ENCODE measurements at regions not wholly inside any gene's neighbourhood (a gene's known extent, or its start where the extent isn't known, plus 50 kb on each side); places are given as distances from the start of the nearest gene placed in this dataset.
"Not testable (repeated sequence)": the region's sequence is repeated elsewhere in the genome, so short reads cannot be mapped to it uniquely, and the experiment has no call there.

- no peak overlapping the region for H3K27ac ChIP-seq
- no peak for TF ChIP-seq CTCF (IDR thresholded peaks at IDR 0.05)
- H3K4me3 ChIP-seq = peak overlapping the region; percentile 53
- no peak for DNase-seq (ENCODE audit: low spot score)
These were observed 253.2 kb downstream of the ANKRD50 start for GRCh38 chr4:124459196-124459940.

- no peak overlapping the region for H3K27ac ChIP-seq
- no peak for TF ChIP-seq CTCF (IDR thresholded peaks at IDR 0.05)
- peak overlapping the region; percentile 53 for H3K4me3 ChIP-seq
- no peak for DNase-seq (ENCODE audit: low spot score)
These were observed 252.6 kb downstream of the ANKRD50 start for GRCh38 chr4:124459941-124460310.

GRCh38 chr4:124461592-124461991 lies 250.9 kb downstream of the ANKRD50 start:
- H3K27ac ChIP-seq; DNase-seq (ENCODE audit: low spot score); H3K4me3 ChIP-seq: not testable (repeated sequence)

GRCh38 chr4:124462954-124463828 lies 249.3 kb downstream of the ANKRD50 start:
- no peak for TF ChIP-seq CTCF (IDR thresholded peaks at IDR 0.05)
- DNase-seq (ENCODE audit: low spot score) = no peak
- Histone ChIP-seq H3K27ac (no peak overlapping the region), H3K4me3 (no peak overlapping the region)

- no peak for TF ChIP-seq CTCF (IDR thresholded peaks at IDR 0.05)
- Histone ChIP-seq H3K27ac (no peak overlapping the region), H3K4me3 (no peak overlapping the region)
- DNase-seq (ENCODE audit: low spot score) = no peak
These were observed 247.7 kb downstream of the ANKRD50 start for GRCh38 chr4:124464836-124465235.

- DNase-seq (ENCODE audit: low spot score) = no peak
- Histone ChIP-seq H3K4me3 (no peak overlapping the region), H3K27ac (no peak overlapping the region)
- TF ChIP-seq CTCF (IDR thresholded peaks at IDR 0.05) = no peak
These were observed 244.2 kb downstream of the ANKRD50 start for GRCh38 chr4:124468360-124468759.

GRCh38 chr4:124469981-124470380 lies 242.6 kb downstream of the ANKRD50 start:
- Histone ChIP-seq H3K4me3 (no peak overlapping the region), H3K27ac (no peak overlapping the region)
- TF ChIP-seq CTCF (IDR thresholded peaks at IDR 0.05) = no peak
- DNase-seq (ENCODE audit: low spot score) = no peak

Measured in coronary artery (tissue), 2 donors.